ENCODE measurements at regions not wholly inside any gene's neighbourhood (a gene's known extent, or its start where the extent isn't known, plus 50 kb on each side); places are given as distances from the start of the nearest gene placed in this dataset.

DNA sequence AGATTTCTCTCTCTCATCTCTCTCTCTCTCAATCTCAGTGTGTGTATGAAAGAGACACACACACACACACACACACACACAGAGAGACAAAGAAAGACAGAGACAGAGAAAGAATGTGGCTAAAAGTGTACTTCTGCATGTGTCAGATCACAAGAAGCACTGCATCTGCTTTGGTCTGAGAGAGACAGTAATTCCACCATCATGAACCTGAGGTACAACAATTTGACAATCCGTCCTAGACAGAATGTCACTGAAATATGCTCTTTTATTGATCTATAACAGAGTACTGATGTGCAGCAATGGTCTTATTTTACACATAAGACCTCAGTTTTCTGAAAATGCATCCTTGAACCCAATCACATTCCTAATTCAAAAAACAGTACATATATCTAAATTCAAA is 576.2 kb upstream of the SMIM31 start:
- TF ChIP-seq, protein P1, sequence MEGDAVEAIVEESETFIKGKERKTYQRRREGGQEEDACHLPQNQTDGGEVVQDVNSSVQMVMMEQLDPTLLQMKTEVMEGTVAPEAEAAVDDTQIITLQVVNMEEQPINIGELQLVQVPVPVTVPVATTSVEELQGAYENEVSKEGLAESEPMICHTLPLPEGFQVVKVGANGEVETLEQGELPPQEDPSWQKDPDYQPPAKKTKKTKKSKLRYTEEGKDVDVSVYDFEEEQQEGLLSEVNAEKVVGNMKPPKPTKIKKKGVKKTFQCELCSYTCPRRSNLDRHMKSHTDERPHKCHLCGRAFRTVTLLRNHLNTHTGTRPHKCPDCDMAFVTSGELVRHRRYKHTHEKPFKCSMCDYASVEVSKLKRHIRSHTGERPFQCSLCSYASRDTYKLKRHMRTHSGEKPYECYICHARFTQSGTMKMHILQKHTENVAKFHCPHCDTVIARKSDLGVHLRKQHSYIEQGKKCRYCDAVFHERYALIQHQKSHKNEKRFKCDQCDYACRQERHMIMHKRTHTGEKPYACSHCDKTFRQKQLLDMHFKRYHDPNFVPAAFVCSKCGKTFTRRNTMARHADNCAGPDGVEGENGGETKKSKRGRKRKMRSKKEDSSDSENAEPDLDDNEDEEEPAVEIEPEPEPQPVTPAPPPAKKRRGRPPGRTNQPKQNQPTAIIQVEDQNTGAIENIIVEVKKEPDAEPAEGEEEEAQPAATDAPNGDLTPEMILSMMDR (IDR thresholded peaks at IDR 0.05) = no peak
- TF ChIP-seq POLR2A (IDR thresholded peaks at IDR 0.05) = no peak
- no peak for TF ChIP-seq POLR2AphosphoS5 (IDR thresholded peaks at IDR 0.05)

All from breast epithelium (tissue), 3 donors.